ENCODE measurements at regions not wholly inside any gene's neighbourhood (a gene's known extent, or its start where the extent isn't known, plus 50 kb on each side); places are given as distances from the start of the nearest gene placed in this dataset.

- no peaks in the 10 kb centered on the region for H3K27me3 ChIP-seq (ENCODE audit: control insufficient read depth in 4 of 4, insufficient read depth in 4 of 4, low read length in 3 of 4)
- TF ChIP-seq YY1 (IDR thresholded peaks at IDR 0.05) (no peak), RAD21 (IDR thresholded peaks at IDR 0.05) (no peak), FOXA2 (IDR thresholded peaks at IDR 0.05) (no peak), HNF4G (IDR thresholded peaks at IDR 0.05) (no peak), EGR1 (IDR thresholded peaks at IDR 0.05; ENCODE audit: low read depth in 2 of 2) (no peak), TAF1 (conservative IDR thresholded peaks at IDR 0.05) (no peak), ZBTB33 (IDR thresholded peaks at IDR 0.05) (no peak), NR2F2 (IDR thresholded peaks at IDR 0.05) (no peak), CTCF (IDR thresholded peaks at IDR 0.05; ENCODE audit: low read depth, low read length, missing input control) (no peak), JUND (IDR thresholded peaks at IDR 0.05) (no peak), FOXA1 (IDR thresholded peaks at IDR 0.05) (no peak), SP1 (IDR thresholded peaks at IDR 0.05) (no peak), ATF3 (IDR thresholded peaks at IDR 0.05) (no peak), RXRA (IDR thresholded peaks at IDR 0.05) (no peak), HNF4A (conservative IDR thresholded peaks at IDR 0.05) (no peak), REST (IDR thresholded peaks at IDR 0.05) (no peak)
- H3K4me1 ChIP-seq (ENCODE audit: control insufficient read depth in 4 of 4, insufficient read depth in 4 of 4, low read length in 3 of 4): no peaks in the 10 kb centered on the region
- H3K36me3 ChIP-seq (ENCODE audit: control insufficient read depth in 4 of 4, insufficient read depth in 3 of 4, low read depth in 1 of 4, low read length in 3 of 4): no peaks in the 10 kb centered on the region
- H3K27ac ChIP-seq (ENCODE audit: low read depth in 1 of 2, low read length in 2 of 2): no peak overlapping the region
- no peak overlapping the region for H3K4me3 ChIP-seq (ENCODE audit: low read depth in 1 of 3, low read length in 3 of 3)
- WGBS: 91% methylated on average over 1 of the region's 1 CpG
- no peaks in the 10 kb centered on the region for H3K9me3 ChIP-seq (ENCODE audit: control insufficient read depth in 4 of 4, low read length in 3 of 4)
- H3K9ac ChIP-seq (ENCODE audit: low read depth in 1 of 2, low read length in 2 of 2): no peak overlapping the region
- no peak for DNase-seq (ENCODE audit: low spot score)
These were observed 268.2 kb upstream of the PPARGC1A start for GRCh38 chr4:24158031-24158430.

- Histone ChIP-seq H3K4me3 (ENCODE audit: low read depth in 1 of 3, low read length in 3 of 3) (no peak overlapping the region), H3K27ac (ENCODE audit: low read depth in 1 of 2, low read length in 2 of 2) (no peak overlapping the region)
- 40% methylated on average over 3 of the region's 3 CpGs for WGBS
- TF ChIP-seq HNF4G (IDR thresholded peaks at IDR 0.05) (peak; percentile 29), FOXA1 (IDR thresholded peaks at IDR 0.05) (no peak), ATF3 (IDR thresholded peaks at IDR 0.05) (no peak), HNF4A (conservative IDR thresholded peaks at IDR 0.05) (peak; percentile 76), EGR1 (IDR thresholded peaks at IDR 0.05; ENCODE audit: low read depth in 2 of 2) (no peak), YY1 (IDR thresholded peaks at IDR 0.05) (no peak), REST (IDR thresholded peaks at IDR 0.05) (no peak), TAF1 (conservative IDR thresholded peaks at IDR 0.05) (no peak), ZBTB33 (IDR thresholded peaks at IDR 0.05) (no peak), NR2F2 (IDR thresholded peaks at IDR 0.05) (peak; percentile 10), RXRA (IDR thresholded peaks at IDR 0.05) (peak; percentile 64 to 67), MAX (IDR thresholded peaks at IDR 0.05) (no peak), JUND (IDR thresholded peaks at IDR 0.05) (peak in 1 of 2 donors; percentile 20)
These were observed 260.2 kb upstream of the PPARGC1A start for GRCh38 chr4:24150034-24150433.

More at GRCh38 chr4:24150034-24150433, 260.2 kb upstream of the PPARGC1A start:
- Histone ChIP-seq H3K9ac (ENCODE audit: low read depth in 1 of 2, low read length in 2 of 2) (no peak overlapping the region), H3K27me3 (ENCODE audit: control insufficient read depth in 4 of 4, insufficient read depth in 4 of 4, low read length in 3 of 4) (no peaks in the 10 kb centered on the region), H3K9me3 (ENCODE audit: control insufficient read depth in 4 of 4, low read length in 3 of 4) (no peaks in the 10 kb centered on the region), H3K36me3 (ENCODE audit: control insufficient read depth in 4 of 4, insufficient read depth in 3 of 4, low read depth in 1 of 4, low read length in 3 of 4) (no peaks in the 10 kb centered on the region), H3K4me1 (ENCODE audit: control insufficient read depth in 4 of 4, insufficient read depth in 4 of 4, low read length in 3 of 4) (peaks cover 0 to 4% (median 0%) of the 10 kb centered on the region in 4 donors)
- DNase-seq (ENCODE audit: low spot score): no peak
